BLaER1 (cell line): ENCODE measurements at regions not wholly inside any gene's neighbourhood (a gene's known extent, or its start where the extent isn't known, plus 50 kb on each side); places are given as distances from the start of the nearest gene placed in this dataset.

Experiments used
- H3K27ac ChIP-seq: shearing (Covaris generic); formaldehyde crosslinking; 2 replicates; pipeline ENCODE4 v1.8.1; 2022
- H3K27me3 ChIP-seq: shearing (Covaris generic); formaldehyde crosslinking; 2 replicates; pipeline ENCODE4 v1.8.1; 2022
- H3K36me3 ChIP-seq: shearing (Covaris generic); formaldehyde crosslinking; 2 replicates; pipeline ENCODE4 v1.8.1; 2022
- H3K4me1 ChIP-seq: shearing (Covaris generic); formaldehyde crosslinking; 2 replicates; pipeline ENCODE4 v1.8.1; 2022
- H3K4me2 ChIP-seq: shearing (Covaris generic); formaldehyde crosslinking; 2 replicates; pipeline ENCODE4 v1.8.1; 2022
- H3K4me3 ChIP-seq: shearing (Covaris generic); formaldehyde crosslinking; 2 replicates; pipeline ENCODE4 v1.8.1; 2022
- H3K9ac ChIP-seq: shearing (Covaris generic); formaldehyde crosslinking; 2 replicates; pipeline ENCODE4 v1.8.1; 2022
- H3K9me3 ChIP-seq: shearing (Covaris generic); formaldehyde crosslinking; 2 replicates; pipeline ENCODE4 v1.8.1; 2022
- H4K20me1 ChIP-seq: shearing (Covaris generic); formaldehyde crosslinking; 2 replicates; pipeline ENCODE4 v1.8.1; 2022
- Cebpa-rat ChIP-seq: shearing (Covaris generic); IDR thresholded peaks from 2 replicates; pipeline ENCODE4 v1.8.1; 2022

DNA sequence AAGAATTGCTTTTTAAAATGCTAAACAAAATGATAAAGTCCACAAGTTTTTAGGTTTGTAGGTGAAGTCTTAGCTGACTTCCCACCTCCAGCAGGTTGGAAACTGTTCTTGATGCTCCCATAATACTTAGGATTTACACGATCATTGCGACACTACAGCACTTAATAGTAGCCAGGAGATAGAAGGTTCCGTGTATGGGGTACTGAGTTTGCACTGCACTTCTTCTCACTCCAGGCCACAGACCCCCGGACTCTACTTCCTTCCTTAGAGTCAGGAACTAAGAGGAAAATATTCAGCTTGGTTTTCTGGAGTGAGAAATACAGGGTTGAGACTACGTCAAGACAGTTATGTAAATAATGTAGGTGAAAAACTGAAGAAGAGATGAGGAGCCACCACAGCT, 56.1 kb upstream of the SGK1 start:
- Histone ChIP-seq H4K20me1 (no peaks in the 10 kb centered on the region), H3K4me3 (no peak overlapping the region), H3K4me2 (peak overlapping the region; percentile 50), H3K9me3 (no peaks in the 10 kb centered on the region), H3K27ac (no peak overlapping the region), H3K36me3 (no peaks in the 10 kb centered on the region), H3K4me1 (peaks cover 28% of the 10 kb centered on the region), H3K27me3 (no peaks in the 10 kb centered on the region), H3K9ac (no peak overlapping the region)
- no peak for TF ChIP-seq Cebpa-rat

GRCh38 chr6:134373282-134373922, 55.5 kb upstream of the SGK1 start:
- H3K27ac ChIP-seq, result no peak overlapping the region
- H3K4me3 ChIP-seq, result no peak overlapping the region
- H4K20me1 ChIP-seq, result no peaks in the 10 kb centered on the region
- no peak for TF ChIP-seq Cebpa-rat
- no peaks in the 10 kb centered on the region for H3K9me3 ChIP-seq
- peaks cover 28% of the 10 kb centered on the region for H3K4me1 ChIP-seq
- peak overlapping the region; percentile 50 for H3K4me2 ChIP-seq
- H3K27me3 ChIP-seq, result no peaks in the 10 kb centered on the region
- H3K9ac ChIP-seq, result no peak overlapping the region
- H3K36me3 ChIP-seq, result no peaks in the 10 kb centered on the region

DNA sequence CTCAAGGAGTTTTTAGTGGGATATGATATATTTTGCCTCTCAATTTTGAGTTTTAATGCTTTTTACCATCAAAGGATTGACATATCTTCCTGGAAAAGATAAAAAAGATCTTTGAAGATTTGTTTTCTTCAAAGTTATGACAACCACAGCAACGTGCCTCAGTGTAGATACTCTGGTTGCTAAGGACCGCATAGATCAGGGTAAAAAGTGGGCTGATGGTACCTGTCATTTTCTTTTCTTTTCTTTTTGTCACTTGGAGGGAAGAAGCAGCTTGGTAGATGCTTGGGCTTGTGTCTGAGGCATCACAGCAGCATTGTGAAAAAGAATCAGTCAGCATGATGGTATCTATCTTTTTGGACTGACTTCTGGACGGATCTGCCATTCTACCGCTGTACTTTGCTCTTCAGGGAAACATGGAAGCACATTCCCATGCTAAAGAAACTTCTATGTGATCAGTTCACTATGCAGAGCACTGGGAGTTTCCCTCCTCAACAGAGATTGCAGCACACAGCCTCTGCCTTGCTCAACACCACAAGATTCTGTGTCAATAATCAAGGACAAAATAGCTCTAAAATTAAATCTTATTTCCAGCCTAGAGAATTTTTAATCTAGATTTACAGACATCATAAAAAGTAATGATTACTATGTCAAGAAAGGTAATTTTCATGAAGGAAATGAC, 54.8 kb upstream of the SGK1 start:
- no peak overlapping the region for H3K9ac ChIP-seq
- no peaks in the 10 kb centered on the region for H3K36me3 ChIP-seq
- no peaks in the 10 kb centered on the region for H3K27me3 ChIP-seq
- H3K27ac ChIP-seq, result no peak overlapping the region
- H3K4me3 ChIP-seq, result no peak overlapping the region
- H3K4me2 ChIP-seq, result peak overlapping the region; percentile 50
- no peaks in the 10 kb centered on the region for H3K9me3 ChIP-seq
- TF ChIP-seq Cebpa-rat, result no peak
- peaks cover 28% of the 10 kb centered on the region for H3K4me1 ChIP-seq
- no peaks in the 10 kb centered on the region for H4K20me1 ChIP-seq

GRCh38 chr6:134368670-134369069, 50.8 kb upstream of the SGK1 start:
- Histone ChIP-seq H3K9ac (no peak overlapping the region), H3K27me3 (no peaks in the 10 kb centered on the region), H4K20me1 (no peaks in the 10 kb centered on the region), H3K9me3 (no peaks in the 10 kb centered on the region), H3K27ac (no peak overlapping the region), H3K4me2 (no peak overlapping the region), H3K36me3 (no peaks in the 10 kb centered on the region), H3K4me3 (no peak overlapping the region), H3K4me1 (peaks cover 14% of the 10 kb centered on the region)
- no peak for TF ChIP-seq Cebpa-rat
